K562 (cell line): ENCODE measurements at regions not wholly inside any gene's neighbourhood (a gene's known extent, or its start where the extent isn't known, plus 50 kb on each side); places are given as distances from the start of the nearest gene placed in this dataset.

Source experiments
- ELF1 ChIP-seq: fragments of 200-800 bp; sonication (Bioruptor generic); IDR thresholded peaks from 2 replicates; pipeline ENCODE4 v1.6.1; 2016; ENCODE audit warnings: missing genetic modification characterization, missing compliant biosample characterization
- ELF4 ChIP-seq: fragments of 450-650 bp; formaldehyde crosslinking; IDR thresholded peaks from 2 replicates; pipeline ENCODE4 v1.4.0; 2022; ENCODE audit warnings: missing genetic modification characterization
- EP300 ChIP-seq: IDR thresholded peaks from 2 replicates; pipeline ENCODE4 v1.6.1; 2012; ENCODE audit warnings: low read length, improper control_type of control experiment
- EZH2 ChIP-seq: IDR thresholded peaks from 2 replicates; pipeline ENCODE4 v1.6.1; 2012; ENCODE audit warnings: low read depth, mild to moderate bottlenecking, inconsistent platforms, low read length, borderline replicate concordance
- KDM2B ChIP-seq: fragments of 250-450 bp; sonication (Bioruptor Pico); IDR thresholded peaks from 2 replicates; pipeline ENCODE4 v1.8.0; 2021; ENCODE audit warnings: mild to moderate bottlenecking, moderate library complexity
- MYC ChIP-seq, 2 experiments: fragments of 250-450 bp in 1 of 2; sonication (Bioruptor Pico) in 1 of 2; IDR thresholded peaks; 2 replicates each; pipeline versions ENCODE4 v1.5.1 to v1.6.1; 2012 to 2021; ENCODE audit warnings: low read depth in 2 of 2, borderline replicate concordance in 1 of 2, improper control_type of control experiment in 1 of 2, low read length in 1 of 2, mild to moderate bottlenecking in 1 of 2, moderate library complexity in 1 of 2
- STAT5B ChIP-seq: fragments of 250-450 bp; sonication (Bioruptor Pico); IDR thresholded peaks from 2 replicates; pipeline ENCODE4 v1.8.0; 2021; ENCODE audit warnings: mild to moderate bottlenecking, inconsistent platforms
- TARDBP ChIP-seq: fragments of 450-650 bp; IDR thresholded peaks from 2 replicates; pipeline ENCODE4 v1.6.1; 2016
- U2AF1 ChIP-seq: fragments of 200-400 bp; formaldehyde crosslinking; optimal IDR thresholded peaks from 2 replicates; pipeline ENCODE3; 2017; ENCODE audit warnings: mild to moderate bottlenecking, low read depth, low read length, moderate library complexity
- ZBTB8A ChIP-seq: fragments of 450-650 bp; IDR thresholded peaks from 2 replicates; pipeline ENCODE4 v1.6.1; 2018; ENCODE audit warnings: mild to moderate bottlenecking, moderate library complexity; ENCODE audit not compliant: partially characterized antibody
- ZC3H8 ChIP-seq: fragments of 450-650 bp; IDR thresholded peaks from 2 replicates; pipeline ENCODE4 v1.6.1; 2017
- ZNF583 ChIP-seq: fragments of 250-450 bp; sonication (Bioruptor Pico); IDR thresholded peaks from 2 replicates; pipeline ENCODE4 v1.4.0; 2020
- ZSCAN29 ChIP-seq: fragments of 450-650 bp; IDR thresholded peaks from 2 replicates; pipeline ENCODE4 v1.6.1; 2017
- TF ChIP-seq, protein P1 (sequence below): sonication (generic); formaldehyde crosslinking; IDR thresholded peaks from 2 replicates; pipeline ENCODE4 v1.8.0; 2023; ENCODE audit warnings: missing genetic modification reagents, mild to moderate bottlenecking, borderline replicate concordance

DNA sequence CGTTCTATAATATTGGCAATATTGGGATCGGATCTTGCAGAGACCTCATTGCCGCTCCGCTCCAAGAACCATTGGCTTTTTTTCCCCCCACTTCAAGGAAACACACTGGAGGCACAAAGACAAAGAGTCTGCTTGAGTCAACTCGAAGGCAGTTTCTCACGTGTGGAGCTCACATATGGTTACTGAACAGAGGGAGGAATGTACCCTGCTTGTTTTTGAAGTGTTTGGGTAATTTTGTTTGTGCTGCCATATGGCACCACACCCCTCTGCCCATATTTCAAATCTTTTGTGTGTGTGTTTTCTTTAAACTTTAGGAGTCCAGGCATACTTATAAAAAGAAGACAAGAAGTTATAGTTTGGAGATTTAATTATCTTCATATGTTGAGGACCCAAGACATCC lies 595.9 kb downstream of the DTWD2 start:
- TF ChIP-seq ZNF583 (no peak), STAT5B (CRISPR knock-in tag) (no peak), EZH2 (no peak), KDM2B (no peak), ZC3H8 (no peak), EP300 (no peak), ZBTB8A (no peak), U2AF1 (no peak), ELF1 (tag) (no peak), MYC (IDR thresholded peaks at IDR 0.05; ENCODE audit: low read depth, low read length) (no peak), MYC (CRISPR knock-in tag; IDR thresholded peaks at IDR 0.05; ENCODE audit: borderline replicate concordance, low read depth) (no peak), ELF4 (CRISPR knock-in tag) (no peak), ZSCAN29 (no peak), TARDBP (no peak)
- TF ChIP-seq, protein P1, sequence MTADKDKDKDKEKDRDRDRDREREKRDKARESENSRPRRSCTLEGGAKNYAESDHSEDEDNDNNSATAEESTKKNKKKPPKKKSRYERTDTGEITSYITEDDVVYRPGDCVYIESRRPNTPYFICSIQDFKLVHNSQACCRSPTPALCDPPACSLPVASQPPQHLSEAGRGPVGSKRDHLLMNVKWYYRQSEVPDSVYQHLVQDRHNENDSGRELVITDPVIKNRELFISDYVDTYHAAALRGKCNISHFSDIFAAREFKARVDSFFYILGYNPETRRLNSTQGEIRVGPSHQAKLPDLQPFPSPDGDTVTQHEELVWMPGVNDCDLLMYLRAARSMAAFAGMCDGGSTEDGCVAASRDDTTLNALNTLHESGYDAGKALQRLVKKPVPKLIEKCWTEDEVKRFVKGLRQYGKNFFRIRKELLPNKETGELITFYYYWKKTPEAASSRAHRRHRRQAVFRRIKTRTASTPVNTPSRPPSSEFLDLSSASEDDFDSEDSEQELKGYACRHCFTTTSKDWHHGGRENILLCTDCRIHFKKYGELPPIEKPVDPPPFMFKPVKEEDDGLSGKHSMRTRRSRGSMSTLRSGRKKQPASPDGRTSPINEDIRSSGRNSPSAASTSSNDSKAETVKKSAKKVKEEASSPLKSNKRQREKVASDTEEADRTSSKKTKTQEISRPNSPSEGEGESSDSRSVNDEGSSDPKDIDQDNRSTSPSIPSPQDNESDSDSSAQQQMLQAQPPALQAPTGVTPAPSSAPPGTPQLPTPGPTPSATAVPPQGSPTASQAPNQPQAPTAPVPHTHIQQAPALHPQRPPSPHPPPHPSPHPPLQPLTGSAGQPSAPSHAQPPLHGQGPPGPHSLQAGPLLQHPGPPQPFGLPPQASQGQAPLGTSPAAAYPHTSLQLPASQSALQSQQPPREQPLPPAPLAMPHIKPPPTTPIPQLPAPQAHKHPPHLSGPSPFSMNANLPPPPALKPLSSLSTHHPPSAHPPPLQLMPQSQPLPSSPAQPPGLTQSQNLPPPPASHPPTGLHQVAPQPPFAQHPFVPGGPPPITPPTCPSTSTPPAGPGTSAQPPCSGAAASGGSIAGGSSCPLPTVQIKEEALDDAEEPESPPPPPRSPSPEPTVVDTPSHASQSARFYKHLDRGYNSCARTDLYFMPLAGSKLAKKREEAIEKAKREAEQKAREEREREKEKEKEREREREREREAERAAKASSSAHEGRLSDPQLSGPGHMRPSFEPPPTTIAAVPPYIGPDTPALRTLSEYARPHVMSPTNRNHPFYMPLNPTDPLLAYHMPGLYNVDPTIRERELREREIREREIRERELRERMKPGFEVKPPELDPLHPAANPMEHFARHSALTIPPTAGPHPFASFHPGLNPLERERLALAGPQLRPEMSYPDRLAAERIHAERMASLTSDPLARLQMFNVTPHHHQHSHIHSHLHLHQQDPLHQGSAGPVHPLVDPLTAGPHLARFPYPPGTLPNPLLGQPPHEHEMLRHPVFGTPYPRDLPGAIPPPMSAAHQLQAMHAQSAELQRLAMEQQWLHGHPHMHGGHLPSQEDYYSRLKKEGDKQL = no peak
